ENCODE measurements at regions not wholly inside any gene's neighbourhood (a gene's known extent, or its start where the extent isn't known, plus 50 kb on each side); places are given as distances from the start of the nearest gene placed in this dataset.
"Not testable (repeated sequence)": the region's sequence is repeated elsewhere in the genome, so short reads cannot be mapped to it uniquely, and the experiment has no call there.

DNA sequence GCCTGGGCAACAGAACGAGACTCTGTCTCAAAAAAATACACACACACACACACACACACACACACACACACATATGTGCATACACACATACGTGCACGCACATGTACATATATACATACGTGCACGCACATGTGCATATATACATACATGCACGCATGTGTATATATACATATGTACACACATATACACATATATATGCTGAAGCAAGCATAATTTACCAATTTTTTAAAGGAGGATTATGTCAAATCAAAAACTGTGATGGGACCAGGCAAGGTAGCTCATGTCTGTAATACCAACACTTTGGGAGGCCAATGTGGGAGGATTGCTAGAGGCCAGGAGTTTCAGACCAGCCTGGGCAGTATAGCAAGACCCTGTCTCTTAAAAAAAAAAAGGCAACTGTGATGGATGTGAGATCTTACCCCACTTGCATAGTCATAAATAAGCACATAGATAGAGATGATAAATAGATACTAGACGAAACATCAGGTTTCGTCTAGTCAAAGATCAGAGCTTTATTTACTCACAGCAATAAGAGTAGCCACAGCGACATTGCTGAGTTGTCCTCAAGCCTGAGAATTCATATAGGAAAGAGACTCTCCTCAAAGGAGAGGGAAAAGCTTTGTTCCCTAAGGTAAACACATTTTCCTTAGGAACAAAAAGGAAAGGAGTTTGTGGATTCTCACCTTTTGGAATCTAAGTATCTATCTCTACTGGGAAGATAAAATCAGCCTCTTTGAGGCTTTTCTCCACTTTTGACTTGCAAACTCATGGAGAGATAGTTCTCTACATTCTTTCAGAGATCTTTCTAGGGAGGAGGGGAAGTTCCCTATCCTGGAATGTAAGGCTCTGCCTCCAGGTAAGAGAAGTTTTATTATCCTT, 74.7 kb upstream of the AMN1 start:
- TF ChIP-seq, protein P1, sequence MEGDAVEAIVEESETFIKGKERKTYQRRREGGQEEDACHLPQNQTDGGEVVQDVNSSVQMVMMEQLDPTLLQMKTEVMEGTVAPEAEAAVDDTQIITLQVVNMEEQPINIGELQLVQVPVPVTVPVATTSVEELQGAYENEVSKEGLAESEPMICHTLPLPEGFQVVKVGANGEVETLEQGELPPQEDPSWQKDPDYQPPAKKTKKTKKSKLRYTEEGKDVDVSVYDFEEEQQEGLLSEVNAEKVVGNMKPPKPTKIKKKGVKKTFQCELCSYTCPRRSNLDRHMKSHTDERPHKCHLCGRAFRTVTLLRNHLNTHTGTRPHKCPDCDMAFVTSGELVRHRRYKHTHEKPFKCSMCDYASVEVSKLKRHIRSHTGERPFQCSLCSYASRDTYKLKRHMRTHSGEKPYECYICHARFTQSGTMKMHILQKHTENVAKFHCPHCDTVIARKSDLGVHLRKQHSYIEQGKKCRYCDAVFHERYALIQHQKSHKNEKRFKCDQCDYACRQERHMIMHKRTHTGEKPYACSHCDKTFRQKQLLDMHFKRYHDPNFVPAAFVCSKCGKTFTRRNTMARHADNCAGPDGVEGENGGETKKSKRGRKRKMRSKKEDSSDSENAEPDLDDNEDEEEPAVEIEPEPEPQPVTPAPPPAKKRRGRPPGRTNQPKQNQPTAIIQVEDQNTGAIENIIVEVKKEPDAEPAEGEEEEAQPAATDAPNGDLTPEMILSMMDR (IDR thresholded peaks at IDR 0.05; ENCODE audit: extremely low read depth, insufficient read depth, missing control alignments) = no peak
- DNase-seq (ENCODE audit: low spot score) = no peak
- in situ Hi-C loops (cut with MboI; ENCODE audit: low pct_unique_long_range_greater_than_20kb, low sequenced_read_pairs, unreplicated experiment) = no loop called here

DNA sequence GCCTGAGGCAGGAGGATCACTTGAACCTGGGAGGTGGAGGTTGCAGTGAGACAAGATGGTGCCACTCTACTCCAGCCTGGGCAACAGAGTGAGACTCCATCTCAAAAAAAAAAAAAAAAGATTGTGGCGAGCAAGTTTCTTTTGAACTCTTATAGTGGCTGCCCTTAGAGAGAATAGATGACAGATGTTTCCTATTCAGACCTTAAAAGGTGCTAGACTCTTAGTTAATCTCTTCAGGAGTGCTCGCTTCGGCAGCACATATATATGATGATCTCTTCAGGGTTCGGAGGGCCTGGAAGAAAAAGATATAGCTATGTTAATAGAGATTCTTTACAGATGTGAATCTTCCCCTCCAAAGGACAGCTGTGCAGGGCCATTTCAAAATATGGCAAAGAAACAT, 73.1 kb upstream of the AMN1 start:
- TF ChIP-seq, protein P1 (IDR thresholded peaks at IDR 0.05; ENCODE audit: extremely low read depth, insufficient read depth, missing control alignments) = no peak

DNA sequence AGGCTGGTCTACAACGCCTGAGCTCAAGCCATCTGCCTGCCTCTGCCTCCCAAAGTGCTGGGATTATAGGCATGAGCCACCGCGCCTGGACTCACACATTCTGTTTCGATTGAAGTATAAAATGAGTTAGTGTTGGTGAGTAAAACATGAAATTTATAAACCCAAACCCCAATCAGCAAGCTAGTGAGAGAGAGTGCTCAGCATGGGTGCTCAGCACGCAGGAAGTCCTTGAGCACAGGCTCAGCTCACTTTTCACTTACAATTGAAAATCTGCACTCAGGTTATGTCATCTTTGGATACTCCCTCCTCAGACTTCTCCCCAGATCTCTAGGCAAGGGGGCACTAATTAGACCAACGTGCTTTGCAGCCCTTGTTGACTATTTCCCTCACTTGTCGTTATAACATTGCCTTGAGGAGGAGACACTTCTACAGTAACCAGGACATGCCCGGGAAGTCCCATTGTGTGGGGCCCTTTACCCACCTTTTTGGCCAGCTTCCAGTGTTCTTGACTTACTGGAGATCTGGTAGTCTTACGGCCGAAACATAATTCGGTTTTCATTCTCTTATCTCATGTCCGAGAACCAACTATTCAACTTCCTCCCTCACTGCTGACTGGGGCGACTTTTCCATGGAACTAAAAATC, 68.5 kb upstream of the AMN1 start:
- DNase-seq (ENCODE audit: low spot score) = no peak
- in situ Hi-C loops (cut with MboI; ENCODE audit: low pct_unique_long_range_greater_than_20kb, low sequenced_read_pairs, unreplicated experiment) = no loop called here

More for the DNA sequence above, 73.1 kb upstream of the AMN1 start:
- in situ Hi-C loops (cut with MboI; ENCODE audit: low pct_unique_long_range_greater_than_20kb, low sequenced_read_pairs, unreplicated experiment) = no loop called here
- no peak for DNase-seq (ENCODE audit: low spot score)

DNA sequence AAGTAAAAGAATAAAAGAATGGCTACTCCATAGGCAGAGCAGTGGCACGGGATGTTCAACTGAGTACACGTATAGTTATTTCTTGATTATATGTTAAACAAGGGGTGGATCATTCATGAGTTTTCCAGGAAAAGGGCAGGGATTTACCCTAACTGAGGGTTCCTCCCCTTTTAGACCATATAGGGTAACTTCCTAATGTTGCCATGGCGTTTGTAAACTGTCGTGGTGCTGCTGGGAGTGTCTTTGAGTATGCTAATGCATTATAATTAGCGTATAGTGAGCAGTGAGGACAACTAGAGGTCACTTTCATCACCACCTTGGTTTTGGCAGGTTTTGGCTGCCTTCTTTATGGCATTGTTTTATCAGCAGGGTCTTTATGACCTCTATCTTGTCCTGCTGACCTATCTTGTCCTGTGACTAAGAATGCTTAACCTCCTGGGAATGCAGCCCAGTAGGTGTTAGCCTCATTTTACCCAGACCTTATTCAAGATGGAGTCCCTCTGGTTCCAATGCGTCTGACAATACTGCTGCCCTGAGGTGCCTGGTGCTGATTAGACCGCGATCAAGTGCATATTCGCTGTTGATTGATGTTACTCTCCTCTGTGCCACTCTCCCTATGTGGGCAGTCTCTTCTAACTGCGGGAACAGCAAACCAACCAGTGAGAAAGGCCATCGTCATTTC, 67.6 kb upstream of the AMN1 start:
- in situ Hi-C loops (cut with MboI; ENCODE audit: low pct_unique_long_range_greater_than_20kb, low sequenced_read_pairs, unreplicated experiment) = no loop called here
- TF ChIP-seq, protein P1 (IDR thresholded peaks at IDR 0.05; ENCODE audit: extremely low read depth, insufficient read depth, missing control alignments) = no peak
- DNase-seq (ENCODE audit: low spot score) = no peak

More for the DNA sequence above, 68.5 kb upstream of the AMN1 start:
- TF ChIP-seq, protein P1 (IDR thresholded peaks at IDR 0.05; ENCODE audit: extremely low read depth, insufficient read depth, missing control alignments) = no peak

DNA sequence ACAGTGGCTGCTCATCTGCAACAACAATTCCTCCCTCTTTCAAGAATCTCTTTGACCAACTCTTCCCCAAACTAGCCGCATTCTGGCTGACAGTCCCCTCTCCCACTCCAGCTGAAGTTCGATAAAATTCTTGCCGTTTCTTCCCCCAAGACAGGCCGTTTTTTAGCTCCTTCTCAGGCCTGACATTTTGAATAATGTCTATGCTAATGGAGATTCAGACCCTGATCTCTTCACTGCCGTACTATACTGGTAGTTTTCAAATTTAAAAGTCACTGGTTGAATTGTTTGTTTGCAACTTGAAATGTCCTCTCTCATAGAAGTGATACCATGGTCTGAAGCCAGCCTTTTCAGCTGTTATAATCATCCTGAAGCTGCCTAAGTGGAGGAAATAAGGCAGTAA, 65.9 kb upstream of the AMN1 start:
- in situ Hi-C loops (cut with MboI; ENCODE audit: low pct_unique_long_range_greater_than_20kb, low sequenced_read_pairs, unreplicated experiment) = no loop called here
- DNase-seq (ENCODE audit: low spot score) = no peak
- TF ChIP-seq, protein P1 (IDR thresholded peaks at IDR 0.05; ENCODE audit: extremely low read depth, insufficient read depth, missing control alignments) = no peak

DNA sequence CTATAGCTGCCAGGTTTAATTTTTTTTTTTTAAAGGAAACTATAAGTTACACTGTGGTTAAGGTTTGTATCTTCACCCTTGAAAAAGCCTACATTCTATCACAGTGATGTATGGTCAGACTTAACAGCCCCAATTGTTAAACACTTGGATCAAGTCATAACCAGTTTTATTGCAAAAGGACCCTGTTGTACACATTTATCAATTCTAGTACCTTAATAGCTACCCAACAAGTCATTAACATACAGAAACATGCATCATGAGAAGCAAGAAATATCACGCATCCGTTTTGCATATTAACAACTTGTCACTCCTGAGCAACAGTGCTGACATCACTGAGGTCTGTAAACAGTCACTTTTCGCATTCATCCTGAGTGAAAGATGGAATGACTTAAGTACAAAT, 62.4 kb upstream of the AMN1 start:
- in situ Hi-C loops (cut with MboI; ENCODE audit: low pct_unique_long_range_greater_than_20kb, low sequenced_read_pairs, unreplicated experiment); DNase-seq (ENCODE audit: low spot score): not testable (repeated sequence)
